ENCODE measurements at regions not wholly inside any gene's neighbourhood (a gene's known extent, or its start where the extent isn't known, plus 50 kb on each side); places are given as distances from the start of the nearest gene placed in this dataset.

DNA sequence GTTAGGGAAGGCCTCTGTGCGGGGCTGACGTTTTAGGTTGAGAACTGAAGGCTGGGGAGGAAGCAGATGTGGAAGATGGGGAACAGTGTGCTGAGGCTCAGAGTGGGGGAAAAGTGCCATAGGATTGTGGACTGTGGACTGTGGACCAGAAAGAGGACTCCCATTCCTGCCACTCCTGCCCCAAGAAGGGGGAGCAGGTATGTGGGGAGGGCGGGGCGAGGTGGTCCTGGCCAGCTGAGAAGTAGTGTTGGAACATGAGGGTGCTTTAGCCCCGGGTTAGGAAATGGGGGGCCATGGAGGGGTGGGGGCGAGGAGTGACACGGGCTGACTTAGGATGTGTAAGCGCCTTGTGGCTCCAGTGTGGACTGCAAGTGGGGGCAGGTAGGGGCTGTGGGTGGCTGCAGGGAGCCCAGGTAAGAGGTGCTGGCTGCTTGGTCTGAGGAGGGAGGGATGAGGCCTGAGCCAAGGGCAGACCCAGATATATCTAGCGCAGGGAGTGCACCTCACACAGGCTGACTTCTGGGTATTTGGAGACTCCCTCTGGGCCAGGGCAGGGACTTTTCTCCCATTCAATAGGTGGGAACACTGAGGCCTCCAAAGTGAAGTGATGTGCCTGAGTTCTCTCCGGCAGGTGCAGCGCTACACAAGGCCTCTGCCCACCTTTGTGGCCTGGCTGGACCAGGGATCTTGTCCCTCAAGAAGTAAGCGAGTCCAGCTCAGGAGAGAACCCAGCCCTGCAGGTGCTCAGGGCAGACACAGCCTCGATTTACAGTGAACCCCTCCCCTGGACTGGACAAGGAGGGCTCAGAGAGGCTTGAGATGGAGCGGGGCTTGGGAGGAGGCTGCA is 76.6 kb upstream of the TOX2 start:
- no peak for DNase-seq (ENCODE audit: low read depth)
- in situ Hi-C loops (cut with HindIII; ENCODE audit: low sequenced_read_pairs), result no loop called here
- H3K4me3 ChIP-seq (ENCODE audit: low read depth, low read length), result no peak overlapping the region
- TF ChIP-seq, protein P1, sequence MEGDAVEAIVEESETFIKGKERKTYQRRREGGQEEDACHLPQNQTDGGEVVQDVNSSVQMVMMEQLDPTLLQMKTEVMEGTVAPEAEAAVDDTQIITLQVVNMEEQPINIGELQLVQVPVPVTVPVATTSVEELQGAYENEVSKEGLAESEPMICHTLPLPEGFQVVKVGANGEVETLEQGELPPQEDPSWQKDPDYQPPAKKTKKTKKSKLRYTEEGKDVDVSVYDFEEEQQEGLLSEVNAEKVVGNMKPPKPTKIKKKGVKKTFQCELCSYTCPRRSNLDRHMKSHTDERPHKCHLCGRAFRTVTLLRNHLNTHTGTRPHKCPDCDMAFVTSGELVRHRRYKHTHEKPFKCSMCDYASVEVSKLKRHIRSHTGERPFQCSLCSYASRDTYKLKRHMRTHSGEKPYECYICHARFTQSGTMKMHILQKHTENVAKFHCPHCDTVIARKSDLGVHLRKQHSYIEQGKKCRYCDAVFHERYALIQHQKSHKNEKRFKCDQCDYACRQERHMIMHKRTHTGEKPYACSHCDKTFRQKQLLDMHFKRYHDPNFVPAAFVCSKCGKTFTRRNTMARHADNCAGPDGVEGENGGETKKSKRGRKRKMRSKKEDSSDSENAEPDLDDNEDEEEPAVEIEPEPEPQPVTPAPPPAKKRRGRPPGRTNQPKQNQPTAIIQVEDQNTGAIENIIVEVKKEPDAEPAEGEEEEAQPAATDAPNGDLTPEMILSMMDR (IDR thresholded peaks at IDR 0.05; ENCODE audit: low read depth, low read length, missing control alignments), result no peak

DNA sequence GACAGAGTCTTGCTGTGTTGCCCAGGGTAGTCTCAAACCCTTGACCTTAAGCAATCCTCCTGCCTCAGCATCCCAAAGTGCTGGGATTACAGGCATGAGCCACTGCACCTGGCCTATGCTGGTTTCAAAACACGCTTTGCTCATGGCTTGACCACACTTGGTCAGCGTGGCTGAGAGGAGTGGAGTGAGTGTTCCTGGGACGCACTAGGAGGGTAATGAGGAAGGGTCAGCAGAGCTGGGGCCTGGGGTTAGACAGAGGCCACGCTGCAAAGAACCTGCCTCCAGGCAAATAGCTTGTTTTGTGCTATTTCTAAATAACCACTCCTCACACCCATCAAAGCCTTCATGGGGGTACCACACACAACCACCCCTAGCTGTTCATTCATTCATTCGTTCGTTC is 77.9 kb upstream of the TOX2 start:
- TF ChIP-seq, protein P1 (IDR thresholded peaks at IDR 0.05; ENCODE audit: low read depth, low read length, missing control alignments), result no peak
- no peak for DNase-seq (ENCODE audit: low read depth)
- in situ Hi-C loops (cut with HindIII; ENCODE audit: low sequenced_read_pairs), result no loop called here

DNA sequence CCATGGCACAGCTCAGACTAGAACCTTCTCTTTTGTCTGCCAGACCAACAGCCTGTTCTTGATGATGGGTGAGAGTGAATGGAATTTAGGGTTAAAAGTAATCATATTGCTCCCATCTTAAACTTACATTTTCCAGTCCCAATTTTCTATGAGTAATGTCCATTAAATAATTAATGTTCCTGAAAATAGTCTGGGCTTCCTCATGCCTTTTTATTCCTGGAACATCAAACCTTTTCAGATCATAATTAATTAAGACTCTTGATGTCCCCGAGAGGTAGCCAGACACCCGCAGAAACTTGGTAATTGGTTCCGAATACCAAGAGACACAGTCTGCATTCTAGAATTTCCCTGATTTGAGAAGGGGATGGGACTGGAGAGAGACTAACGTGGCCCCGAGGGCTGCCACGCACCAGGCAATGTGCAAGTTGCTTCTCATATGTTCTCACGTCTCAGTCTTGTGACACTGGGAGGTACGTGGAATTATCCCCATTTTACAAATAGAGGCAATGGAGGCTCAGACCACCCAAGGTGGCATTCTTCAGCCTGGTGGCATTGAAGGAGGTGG is 78.6 kb upstream of the TOX2 start:
- in situ Hi-C loops (cut with HindIII; ENCODE audit: low sequenced_read_pairs), result no loop called here
- H3K4me3 ChIP-seq (ENCODE audit: low read depth, low read length), result no peak overlapping the region
- no peak for DNase-seq (ENCODE audit: low read depth)
- TF ChIP-seq, protein P1 (IDR thresholded peaks at IDR 0.05; ENCODE audit: low read depth, low read length, missing control alignments), result no peak

More for the DNA sequence above, 77.9 kb upstream of the TOX2 start:
- H3K4me3 ChIP-seq (ENCODE audit: low read depth, low read length), result no peak overlapping the region

DNA sequence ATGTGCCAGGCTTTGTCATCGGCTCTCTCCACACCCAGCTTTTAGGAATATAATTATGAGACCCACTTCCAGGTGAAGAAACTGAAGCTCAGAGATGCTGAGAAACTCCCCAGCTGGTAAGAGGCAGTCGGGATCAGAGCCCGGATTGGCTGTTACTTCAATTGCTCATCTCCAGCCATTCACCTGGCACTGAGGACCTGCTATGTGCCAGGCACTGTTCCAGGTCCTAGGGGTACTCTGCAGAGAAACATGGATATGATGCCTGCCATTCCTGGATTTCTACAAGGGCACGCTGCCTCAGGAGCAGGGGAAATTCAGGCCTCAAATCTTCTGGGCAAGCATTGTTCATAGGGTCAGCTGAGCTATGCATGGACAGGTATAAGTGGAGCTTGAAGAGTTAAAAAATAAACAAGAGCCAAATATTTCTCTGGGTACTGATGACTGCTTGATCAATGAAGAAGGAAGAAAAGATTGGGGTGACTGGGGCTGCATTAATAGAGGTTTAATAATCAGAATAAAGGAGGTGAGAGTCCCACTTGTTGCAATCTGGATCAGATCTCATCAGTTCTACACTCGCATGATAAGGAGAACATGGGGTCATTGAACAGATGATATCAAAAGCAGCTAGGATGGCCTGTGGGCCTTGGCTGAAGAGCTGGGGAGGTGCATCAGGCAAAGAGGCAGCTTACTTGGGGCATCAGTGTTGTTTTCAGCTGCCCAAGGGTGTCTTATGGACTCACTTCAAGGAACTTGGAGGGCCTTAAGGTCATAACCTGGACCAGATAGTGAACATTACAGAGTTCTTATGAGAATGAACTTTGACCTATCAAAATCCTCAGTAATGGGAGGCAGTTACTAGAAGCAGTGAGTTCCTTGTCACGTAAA is 80.9 kb upstream of the TOX2 start:
- in situ Hi-C loops (cut with HindIII; ENCODE audit: low sequenced_read_pairs), result no loop called here
- TF ChIP-seq, protein P1 (IDR thresholded peaks at IDR 0.05; ENCODE audit: low read depth, low read length, missing control alignments), result no peak
- no peak overlapping the region for H3K4me3 ChIP-seq (ENCODE audit: low read depth, low read length)
- DNase-seq (ENCODE audit: low read depth), result no peak

DNA sequence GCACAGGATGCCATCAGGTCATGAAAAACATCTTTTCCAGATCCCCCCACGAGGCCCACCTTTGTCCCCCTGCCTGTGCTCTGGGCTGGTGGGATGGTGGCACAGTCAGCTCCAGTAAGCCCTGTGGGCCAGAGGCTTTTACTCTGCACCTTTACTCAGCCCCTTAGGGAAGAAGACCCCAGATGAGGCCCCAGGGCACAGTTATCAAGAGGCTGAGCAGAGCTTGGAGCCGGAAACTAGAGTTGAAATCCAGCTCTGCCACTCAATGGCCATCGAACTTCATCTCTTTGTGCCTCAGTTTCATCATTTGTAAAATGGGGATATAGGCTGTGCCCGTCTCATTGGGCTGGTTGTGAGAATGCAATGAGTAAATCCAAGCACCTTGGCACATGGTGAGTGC is 81.7 kb upstream of the TOX2 start:
- no peak for DNase-seq (ENCODE audit: low read depth)
- H3K4me3 ChIP-seq (ENCODE audit: low read depth, low read length), result no peak overlapping the region
- TF ChIP-seq, protein P1 (IDR thresholded peaks at IDR 0.05; ENCODE audit: low read depth, low read length, missing control alignments), result no peak
- in situ Hi-C loops (cut with HindIII; ENCODE audit: low sequenced_read_pairs), result no loop called here

DNA sequence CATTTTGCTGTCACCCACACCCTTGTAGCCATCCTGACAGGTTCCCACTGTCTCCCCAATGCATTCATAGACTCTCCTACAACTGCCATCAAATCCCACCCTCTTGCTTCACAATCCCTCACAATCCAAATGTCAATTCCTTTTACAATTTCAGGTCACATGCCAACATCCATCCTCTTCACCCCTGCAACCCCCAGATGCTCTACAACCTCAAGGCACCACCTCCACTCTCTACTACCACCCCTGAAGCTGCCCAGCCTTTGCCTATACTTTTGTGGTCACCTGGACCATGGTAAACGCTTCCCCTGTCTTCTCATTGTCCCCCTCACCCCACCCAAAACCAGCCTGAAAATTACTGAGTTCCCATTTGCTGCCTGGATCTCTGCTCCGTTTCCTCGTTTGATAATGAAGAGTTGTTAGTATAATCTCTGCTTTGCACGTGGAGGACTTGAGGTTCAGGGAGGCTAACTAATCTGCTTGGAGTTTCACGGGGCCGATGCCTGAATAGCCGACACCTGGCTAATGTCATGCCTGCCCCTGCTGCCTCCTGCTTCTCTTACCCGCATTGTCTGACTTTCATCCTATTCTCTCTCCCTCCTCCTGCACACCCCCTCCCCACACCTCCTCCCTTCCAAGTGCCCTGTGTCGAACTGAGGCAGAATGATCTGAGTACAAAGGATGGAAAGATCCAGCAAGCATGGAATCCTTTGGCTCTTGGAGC is 82.4 kb upstream of the TOX2 start:
- TF ChIP-seq, protein P1 (IDR thresholded peaks at IDR 0.05; ENCODE audit: low read depth, low read length, missing control alignments), result no peak
- no peak for DNase-seq (ENCODE audit: low read depth)
- H3K4me3 ChIP-seq (ENCODE audit: low read depth, low read length), result no peak overlapping the region
- in situ Hi-C loops (cut with HindIII; ENCODE audit: low sequenced_read_pairs), result no loop called here
